ENCODE measurements at regions not wholly inside any gene's neighbourhood (a gene's known extent, or its start where the extent isn't known, plus 50 kb on each side); places are given as distances from the start of the nearest gene placed in this dataset.
"Not testable (repeated sequence)": the region's sequence is repeated elsewhere in the genome, so short reads cannot be mapped to it uniquely, and the experiment has no call there.

DNA sequence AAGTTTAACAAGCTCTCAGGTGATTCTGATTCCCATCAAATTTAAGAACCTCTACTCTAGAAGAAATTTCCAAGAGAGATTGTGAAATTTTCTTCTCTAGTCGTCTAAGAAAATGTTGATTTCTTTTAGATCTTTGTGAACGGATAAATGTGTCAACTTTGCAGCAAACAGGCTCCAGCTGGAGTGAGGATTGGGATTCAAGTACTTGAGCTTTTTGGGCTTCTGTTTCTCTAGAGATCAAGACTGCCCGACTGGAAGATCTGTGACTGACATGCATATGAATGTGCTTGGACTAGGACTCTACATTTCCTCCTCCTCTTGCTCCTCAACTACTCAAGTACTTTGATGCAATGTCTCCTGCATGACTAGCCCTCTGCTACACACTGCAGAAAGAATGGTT lies 388.3 kb downstream of the TMEM38B start:
- DNase-seq (ENCODE audit: low read depth in 2 of 3, low spot score in 2 of 3) = no peak

DNA sequence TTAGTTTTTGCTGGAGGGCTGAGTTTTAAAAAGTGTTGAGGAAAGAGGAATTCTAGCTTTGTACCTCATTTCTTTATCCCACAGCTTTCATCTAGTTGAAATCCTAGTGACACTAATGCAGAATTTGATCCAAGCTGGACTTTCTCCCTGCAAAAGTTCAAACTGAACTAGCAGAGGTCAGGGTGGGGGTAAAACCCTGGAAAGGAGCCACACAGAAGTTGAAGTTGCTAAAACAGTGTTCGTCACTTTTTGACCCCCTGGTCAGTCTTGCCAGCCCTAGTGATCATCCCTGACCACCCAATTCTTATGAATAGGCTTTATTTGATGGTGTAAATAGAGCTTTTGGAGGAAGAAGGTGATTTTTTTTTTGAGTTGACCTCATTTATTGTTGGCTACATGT lies 390.4 kb downstream of the TMEM38B start:
- no peak for DNase-seq (ENCODE audit: low read depth in 2 of 3, low spot score in 2 of 3)

DNA sequence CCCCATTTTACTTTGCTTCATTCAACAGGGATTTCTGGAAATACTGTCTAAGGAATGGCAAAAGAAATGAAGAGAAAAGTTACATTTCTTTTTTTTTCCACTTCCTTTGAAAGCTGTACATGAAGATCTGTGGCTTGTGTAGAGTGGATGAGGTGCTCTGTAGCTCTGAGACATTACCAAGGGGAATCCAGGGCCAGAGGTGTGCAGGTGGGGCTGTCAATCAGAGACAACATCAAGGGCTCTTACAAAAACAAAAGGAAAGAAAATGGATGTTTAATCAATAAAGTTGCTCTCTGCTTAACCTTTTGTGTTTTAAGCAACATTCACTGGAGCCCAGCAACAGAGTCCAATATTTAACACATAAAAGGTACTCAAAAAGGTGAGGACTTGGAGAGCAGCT lies 391.1 kb downstream of the TMEM38B start:
- no peak for DNase-seq (ENCODE audit: low read depth in 2 of 3, low spot score in 2 of 3)

DNA sequence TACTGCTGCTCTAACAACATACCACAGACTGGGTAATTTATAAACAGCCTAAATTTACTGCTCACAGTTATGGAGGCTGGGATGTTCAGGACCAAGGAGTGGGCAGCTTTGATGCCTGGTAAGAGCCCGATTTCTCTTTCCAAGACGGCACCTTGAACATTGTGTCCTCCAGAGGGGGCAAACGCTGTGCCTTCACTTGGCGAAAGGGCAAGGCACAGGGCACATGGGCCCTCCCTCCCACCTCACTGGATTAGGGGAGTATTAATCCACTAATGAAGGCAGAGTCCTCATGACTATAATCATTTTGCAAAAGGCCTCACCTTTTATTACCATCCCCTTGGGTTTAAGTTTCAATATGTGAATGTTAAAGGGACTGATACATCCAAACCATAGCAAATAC lies 397.7 kb downstream of the TMEM38B start:
- no peak for DNase-seq (ENCODE audit: low read depth in 2 of 3, low spot score in 2 of 3)

DNA sequence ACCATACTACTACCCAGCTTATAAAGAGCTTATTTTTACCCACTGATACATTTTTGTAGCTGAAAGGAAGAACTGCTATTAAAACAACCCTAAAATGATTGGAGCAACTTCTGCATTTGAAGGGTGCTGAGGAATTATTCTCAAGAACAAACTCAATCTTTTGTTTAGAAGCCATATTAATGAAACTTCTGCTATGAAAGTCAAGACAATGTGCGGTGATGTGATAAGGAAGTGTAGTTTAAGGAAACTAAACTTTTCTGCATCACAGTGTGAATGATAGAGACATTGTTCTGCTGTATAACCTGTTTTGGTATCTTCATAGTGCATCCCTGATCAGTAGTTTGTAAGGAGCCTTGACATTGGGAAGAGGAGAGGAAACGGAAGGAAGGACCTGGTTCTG lies 408.5 kb downstream of the TMEM38B start:
- peak in 2 of 3 donors; percentile 27 to 72 for DNase-seq (ENCODE audit: low read depth in 2 of 3, low spot score in 2 of 3)

DNA sequence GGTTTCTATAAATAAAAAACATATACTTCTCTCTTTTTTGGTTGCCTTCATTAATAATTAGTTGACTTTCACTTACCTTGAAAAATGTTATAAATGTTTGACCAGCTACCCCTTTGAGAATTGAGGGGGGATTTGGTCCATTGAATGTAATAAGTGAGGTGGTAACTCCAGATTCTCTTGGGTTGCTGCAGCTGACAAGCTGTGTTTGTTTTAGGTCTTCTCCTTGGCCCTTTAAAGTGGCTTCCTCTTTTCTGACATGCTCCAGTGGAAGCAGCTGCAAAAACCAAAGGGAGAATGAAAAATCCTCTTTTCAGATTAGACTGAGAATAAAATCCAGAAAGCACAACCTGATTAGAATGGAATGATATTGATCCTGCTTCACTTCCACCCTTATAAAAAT lies 410.5 kb downstream of the TMEM38B start:
- peak in 1 of 3 donors; percentile 30 for DNase-seq (ENCODE audit: low read depth in 2 of 3, low spot score in 2 of 3)

DNA sequence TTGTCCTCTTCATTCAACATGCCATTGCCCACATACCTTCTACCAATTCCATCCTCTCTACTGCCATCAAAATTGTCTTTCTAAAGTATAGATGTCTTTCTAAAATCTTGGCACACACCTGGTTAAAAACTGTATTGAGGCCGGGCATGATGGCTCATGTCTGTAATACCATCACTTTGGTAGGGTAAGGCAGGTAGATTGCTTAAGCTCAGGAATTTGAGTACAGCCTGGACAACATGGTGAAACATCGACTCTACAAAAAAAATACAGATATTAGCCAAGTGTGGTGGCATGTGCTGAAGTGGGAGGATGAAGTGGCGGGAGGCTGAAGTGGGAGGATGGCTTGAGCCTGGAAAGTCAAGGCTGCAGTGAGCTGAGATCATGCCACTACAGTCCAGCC lies 412.1 kb downstream of the TMEM38B start:
- no peak for DNase-seq (ENCODE audit: low read depth in 2 of 3, low spot score in 2 of 3)

DNA sequence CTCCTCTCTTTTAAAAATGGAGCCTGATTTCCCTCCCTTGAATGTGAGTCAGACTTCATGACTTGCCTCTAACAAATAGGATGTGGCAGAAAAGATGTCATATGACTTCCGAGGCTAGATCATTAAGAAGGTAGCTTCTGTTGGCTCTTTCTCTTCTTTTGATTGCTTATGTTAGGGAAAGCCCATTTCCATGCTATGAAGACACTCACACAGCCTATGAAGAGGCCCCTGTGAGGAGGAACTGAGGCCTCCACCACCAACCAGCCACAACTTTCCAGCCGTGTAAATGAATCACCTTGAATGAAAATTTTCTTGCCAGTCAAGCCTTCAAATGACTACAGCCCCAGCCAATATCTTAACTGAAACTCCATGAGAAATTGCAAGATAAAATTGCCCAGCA lies 413.4 kb downstream of the TMEM38B start:
- no peak for DNase-seq (ENCODE audit: low read depth in 2 of 3, low spot score in 2 of 3)

DNA sequence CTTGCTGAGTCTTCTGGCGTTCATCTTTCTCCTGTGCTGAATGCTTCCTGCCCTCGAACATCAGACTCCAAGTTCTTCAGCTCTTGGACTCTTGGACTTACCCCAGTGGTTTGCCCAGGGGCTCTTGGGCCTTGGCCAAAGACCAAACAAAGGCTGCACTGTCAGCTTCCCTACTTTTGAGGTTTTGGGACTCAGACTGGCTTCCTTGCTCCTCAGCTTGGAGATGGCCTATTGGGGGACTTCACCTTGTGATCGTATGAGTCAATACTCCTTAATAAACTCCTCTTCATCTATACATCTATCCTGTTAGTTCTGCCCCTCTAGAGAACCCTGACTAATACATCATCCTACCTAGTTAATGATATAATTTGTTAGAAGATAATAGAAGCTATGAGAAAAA lies 415.4 kb downstream of the TMEM38B start:
- DNase-seq (ENCODE audit: low read depth in 2 of 3, low spot score in 2 of 3) = not testable (repeated sequence)

DNA sequence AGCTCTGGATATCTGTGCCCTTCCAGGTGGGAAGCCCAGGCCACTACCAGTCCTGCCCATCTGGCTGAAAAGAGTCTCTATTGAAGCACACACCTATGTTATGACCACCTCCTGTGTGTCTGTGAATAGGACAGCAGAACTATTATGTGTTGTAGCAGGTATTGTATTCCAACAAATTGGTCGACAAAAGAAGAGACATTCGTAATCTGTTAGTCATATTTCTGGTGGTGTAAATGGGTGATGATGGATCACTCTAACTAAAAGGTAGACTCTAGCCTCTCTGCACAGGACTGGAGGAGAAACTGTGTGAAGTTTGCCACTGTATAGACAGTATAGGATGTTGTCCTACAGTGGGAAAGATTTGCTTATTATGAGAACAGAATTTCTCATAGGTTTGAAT lies 416.1 kb downstream of the TMEM38B start:
- no peak for DNase-seq (ENCODE audit: low read depth in 2 of 3, low spot score in 2 of 3)

DNA sequence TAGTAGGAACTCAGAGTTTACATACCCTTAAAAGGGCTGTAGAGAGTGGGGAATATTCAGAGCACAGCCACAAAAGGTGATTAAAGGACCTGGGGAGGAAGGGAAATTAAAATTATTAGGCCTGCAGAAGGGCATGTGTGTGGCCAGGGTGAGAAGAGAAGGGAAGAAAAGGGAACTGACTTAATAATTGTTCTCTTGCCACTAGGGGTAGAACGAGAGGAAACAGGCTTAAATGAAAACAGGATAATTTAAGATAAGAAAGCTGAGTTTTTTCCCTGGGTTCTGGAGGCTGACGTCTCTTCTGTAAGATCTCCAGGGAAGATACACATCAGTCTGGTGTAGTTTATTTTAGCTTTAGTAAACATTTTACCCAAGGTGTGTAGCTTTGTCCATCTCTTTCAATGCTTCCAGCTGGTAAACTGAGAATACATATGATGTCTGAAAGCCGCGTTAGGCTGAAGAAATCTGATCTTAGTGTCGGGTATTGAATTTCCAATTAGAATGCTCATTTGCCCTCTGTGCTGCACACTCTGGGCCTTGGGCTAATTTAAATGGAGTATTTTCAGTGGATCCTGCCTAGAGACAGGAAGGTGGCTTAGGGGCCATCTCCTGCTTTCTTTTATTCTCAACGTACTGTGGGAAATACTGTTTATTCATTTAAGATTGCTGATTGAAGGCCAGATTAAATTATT lies 416.8 kb downstream of the TMEM38B start:
- DNase-seq (ENCODE audit: low read depth in 2 of 3, low spot score in 2 of 3) = peak in 2 of 3 donors; percentile 1 to 40

DNA sequence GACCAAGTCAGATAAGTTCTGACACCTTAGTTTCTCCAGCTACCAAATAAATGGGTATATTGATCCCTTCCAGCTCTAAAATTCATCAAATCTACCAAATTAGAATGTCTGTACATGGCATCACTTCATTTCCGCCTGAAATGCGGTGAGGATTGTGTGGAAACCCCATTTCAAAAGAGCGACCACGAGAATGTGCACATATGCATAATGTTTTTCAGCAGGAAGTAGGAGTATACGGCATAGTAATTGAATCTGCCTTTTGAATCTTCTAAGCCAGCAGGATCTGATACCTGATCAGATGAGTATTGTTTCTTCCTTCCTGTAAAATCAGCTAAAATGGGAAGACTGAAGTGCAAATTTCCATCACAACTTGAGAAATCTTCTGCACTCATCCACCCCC lies 418.6 kb downstream of the TMEM38B start:
- DNase-seq (ENCODE audit: low read depth in 2 of 3, low spot score in 2 of 3) = no peak

DNA sequence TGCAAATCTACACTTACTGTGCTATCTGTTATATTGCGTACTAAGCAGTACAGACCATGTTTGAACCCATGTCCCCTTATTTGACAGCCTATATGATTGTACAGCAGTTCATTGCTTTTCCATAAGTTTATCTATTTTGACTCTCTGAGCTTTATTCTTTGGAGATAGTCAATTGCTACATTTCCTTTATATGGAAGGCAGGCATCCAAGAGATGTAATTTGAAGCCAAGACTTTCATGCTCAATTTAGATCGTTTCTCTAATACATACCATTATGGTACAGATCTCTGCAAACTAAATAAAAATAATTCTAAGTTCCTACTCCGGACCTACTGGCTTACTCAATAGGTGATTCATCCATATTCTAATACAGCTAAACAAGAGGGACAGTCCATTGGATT lies 424.8 kb downstream of the TMEM38B start:
- DNase-seq (ENCODE audit: low read depth in 2 of 3, low spot score in 2 of 3) = no peak

DNA sequence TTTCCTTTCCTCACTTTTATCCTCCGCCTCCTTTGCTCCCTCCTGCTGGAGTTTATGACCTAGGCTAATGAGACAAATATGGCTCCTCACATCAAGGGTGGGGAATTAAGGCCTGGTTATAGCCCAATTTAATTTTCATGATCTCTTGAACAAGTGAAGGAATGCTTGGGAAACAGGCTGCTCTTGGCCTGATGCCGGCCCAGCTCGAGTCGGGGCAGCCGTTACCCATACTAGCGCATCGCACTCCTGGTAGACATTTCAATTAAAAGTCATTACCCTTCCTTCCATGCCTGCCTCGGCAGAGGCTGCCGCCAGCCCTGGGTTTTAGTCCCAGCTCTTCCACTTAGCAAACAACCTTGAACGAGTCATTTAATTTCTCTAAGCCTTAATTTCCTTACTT lies 425.7 kb downstream of the TMEM38B start:
- no peak for DNase-seq (ENCODE audit: low read depth in 2 of 3, low spot score in 2 of 3)

DNA sequence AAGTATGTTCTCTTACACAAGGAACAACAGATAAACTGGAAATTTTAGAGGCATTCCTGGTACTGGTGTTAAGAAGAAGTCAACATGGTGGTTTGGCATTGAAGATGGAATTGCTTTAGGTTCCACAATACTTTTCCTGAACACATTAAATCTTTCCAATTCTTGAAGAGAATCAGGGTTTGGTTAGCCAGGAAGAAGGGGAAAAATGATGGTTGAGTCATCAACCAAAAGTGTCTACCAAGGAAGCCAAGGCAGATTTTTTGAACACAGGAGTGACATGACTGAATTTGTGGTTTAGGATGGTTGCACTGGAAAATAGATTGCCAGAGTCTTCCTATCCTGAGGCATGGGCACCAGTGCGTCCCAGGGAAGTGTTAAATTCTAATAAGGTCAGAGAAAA lies 433.4 kb downstream of the TMEM38B start:
- DNase-seq (ENCODE audit: low read depth in 2 of 3, low spot score in 2 of 3) = no peak

DNA sequence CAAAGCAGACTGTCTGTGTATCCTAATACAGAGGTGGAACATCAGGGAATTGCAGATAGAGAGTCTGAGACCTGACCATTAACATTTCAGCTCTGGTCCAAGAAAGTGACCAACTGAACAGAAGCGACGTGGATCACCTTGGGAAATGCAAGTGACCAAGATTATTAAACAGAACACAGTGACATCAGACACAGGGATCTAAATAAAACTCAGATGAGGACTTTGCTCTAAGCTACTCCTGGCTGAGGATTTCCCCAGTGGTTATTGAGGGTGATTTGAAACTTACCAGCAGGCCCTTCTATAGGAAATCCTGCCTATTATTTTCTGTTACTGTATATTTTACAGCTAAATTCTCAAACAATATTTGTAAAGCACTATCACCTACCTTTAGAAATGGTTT lies 436.0 kb downstream of the TMEM38B start:
- DNase-seq (ENCODE audit: low read depth in 2 of 3, low spot score in 2 of 3) = no peak

DNA sequence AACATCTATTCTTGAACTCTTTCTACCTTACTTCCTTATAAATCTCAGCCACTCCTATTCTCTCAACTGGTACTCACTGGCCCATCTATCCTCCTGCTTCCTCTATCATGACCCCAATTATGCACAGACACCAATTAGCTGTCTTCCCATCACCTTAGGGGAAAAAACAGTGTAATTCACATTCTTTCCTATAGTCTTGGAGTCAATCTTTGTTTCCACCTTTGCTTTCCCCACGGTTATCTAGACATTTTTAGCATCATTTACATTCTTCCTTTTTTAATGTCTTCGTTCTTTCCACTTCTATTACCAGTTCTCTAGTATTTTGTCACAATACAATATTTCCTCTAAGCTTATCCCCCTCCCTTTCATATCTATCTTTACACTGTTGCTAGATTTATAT lies 449.4 kb downstream of the TMEM38B start:
- no peak for DNase-seq (ENCODE audit: low read depth in 2 of 3, low spot score in 2 of 3)

DNA sequence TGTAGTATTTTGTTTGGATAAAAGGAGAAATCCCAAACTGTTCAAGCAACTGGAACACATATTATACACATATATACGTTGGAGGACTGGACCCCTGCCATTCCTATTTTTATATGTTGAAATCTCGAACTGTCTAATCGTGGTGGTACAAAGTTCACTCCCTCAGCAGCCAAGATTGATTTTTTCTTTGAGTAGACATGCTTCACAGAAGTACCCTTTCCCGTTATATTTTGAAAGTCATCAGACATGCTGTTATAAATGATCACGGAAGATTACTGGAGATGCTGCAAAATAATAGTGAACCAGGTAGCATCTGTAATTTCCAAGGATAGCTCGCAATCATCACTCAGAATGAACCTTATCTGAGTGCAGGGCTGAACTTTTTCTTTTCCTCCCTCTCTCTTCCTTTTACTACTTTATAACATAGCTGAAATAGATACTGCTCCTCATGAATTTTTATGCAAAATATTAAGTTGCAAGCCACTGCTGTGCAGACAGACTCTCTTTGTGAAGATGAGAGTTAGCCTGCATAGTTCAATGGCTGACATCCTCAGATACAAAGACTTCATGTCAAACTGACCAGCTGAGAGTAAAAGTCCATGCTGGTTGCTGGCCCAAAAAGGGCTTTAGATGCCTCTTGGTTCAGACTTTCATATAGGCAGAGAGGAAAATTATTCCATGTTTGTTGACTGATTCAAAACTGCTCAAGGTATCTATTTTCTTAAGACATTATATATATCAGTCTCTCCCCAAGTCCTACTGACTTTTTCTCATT lies 451.9 kb downstream of the TMEM38B start:
- no peak for DNase-seq (ENCODE audit: low read depth in 2 of 3, low spot score in 2 of 3)

DNA sequence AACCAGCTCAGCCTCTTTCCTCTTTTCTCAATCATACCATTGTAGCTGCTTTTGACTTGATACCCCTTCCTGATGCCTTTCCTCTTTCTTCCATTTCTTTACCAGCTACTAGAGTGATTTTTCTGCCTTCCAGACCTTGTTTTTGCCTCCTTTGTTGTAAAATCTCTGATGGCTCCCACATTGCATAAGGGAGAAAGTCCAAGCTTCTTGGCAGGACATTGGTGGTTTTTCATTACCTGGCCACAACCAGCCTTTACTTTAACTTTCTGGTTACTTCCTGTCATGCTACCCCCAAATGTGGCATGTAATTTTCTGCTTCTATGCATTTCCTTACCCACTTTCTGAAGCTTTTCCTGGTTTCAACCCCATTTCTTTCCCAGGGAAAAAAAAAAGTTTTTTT lies 452.5 kb downstream of the TMEM38B start:
- DNase-seq (ENCODE audit: low read depth in 2 of 3, low spot score in 2 of 3) = no peak

DNA sequence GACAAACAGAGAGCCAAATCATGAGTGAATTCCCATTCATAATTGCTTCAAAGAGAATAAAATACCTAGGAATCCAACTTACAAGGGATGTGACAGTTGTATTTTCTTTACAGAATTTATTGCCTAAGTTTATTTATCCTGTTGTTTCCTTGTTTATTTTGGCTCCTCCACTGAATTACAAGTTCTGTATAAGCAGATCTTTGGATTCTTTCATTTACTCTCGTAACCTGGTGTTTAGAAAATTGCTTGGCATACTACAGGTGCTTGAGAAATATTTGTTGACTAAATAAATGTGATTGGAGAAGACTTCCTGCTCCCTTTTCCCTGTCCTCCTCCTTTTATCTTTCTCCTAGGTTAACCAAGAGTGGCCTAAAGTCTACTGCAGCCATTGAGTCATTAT lies 455.6 kb downstream of the TMEM38B start:
- DNase-seq (ENCODE audit: low read depth in 2 of 3, low spot score in 2 of 3) = no peak

DNA sequence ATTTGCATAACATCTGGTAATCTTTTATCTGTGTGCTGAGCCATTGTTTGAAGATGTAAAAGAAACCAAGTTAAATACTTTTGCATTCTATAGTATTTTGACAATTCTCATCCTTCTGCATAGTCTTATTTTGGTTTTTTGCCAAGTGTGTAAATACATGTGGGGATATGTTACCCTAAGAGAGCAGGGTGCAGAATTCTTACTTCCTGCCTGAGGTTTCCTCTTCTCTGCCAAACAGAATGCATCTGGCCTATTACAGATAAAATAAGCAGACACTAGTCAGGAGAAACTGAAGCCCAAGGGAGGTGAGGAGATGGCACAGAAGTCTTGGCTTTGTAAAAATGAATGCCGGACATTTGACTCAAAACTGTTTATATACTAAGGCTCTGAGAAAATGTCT lies 462.1 kb downstream of the TMEM38B start:
- peak in 2 of 3 donors; percentile 17 to 73 for DNase-seq (ENCODE audit: low read depth in 2 of 3, low spot score in 2 of 3)

DNA sequence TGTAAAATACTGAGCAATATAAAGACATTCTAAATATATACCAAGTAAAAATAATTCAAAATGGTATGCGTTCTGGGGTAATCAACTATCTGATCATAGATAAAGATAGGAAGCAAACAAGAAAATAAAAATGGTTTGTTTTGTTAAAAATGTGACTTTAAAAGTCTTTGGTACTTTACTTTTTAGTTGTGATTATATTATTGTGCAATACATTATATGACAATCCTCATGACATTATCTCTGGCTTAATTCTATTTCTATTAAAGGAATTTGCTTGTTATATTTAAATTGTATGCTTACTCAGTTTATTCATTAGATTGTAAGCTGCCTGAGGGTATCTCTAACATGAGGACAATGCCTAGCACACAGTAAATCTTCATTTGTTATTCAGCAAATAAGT lies 477.9 kb downstream of the TMEM38B start:
- no peak for DNase-seq (ENCODE audit: low read depth in 2 of 3, low spot score in 2 of 3)

Measured in hematopoietic multipotent progenitor cell (in vitro differentiated cells).